K562 (cell line): ENCODE measurements at regions not wholly inside any gene's neighbourhood (a gene's known extent, or its start where the extent isn't known, plus 50 kb on each side); places are given as distances from the start of the nearest gene placed in this dataset.

Experiments used
- ATF2 ChIP-seq: sonication (generic); formaldehyde crosslinking; IDR thresholded peaks from 2 replicates; pipeline ENCODE4 v1.8.1; 2022; ENCODE audit warnings: missing genetic modification reagents
- CTCF ChIP-seq, 3 experiments: IDR thresholded peaks in 2 of 3; conservative IDR thresholded peaks in 1 of 3; 2 replicates each; pipeline ENCODE4 v1.5.1; 2011 to 2012; ENCODE audit warnings: low read length in 3 of 3, mild to moderate bottlenecking in 3 of 3, control low read depth in 2 of 3, improper control_type of control experiment in 1 of 3, inconsistent platforms in 1 of 3, low read depth in 1 of 3, mixed read lengths in 1 of 3, moderate library complexity in 1 of 3; ENCODE audit not compliant: insufficient read depth in 2 of 3
- PATZ1 ChIP-seq: fragments of 250-450 bp; sonication (Bioruptor Pico); IDR thresholded peaks from 2 replicates; pipeline ENCODE4 v1.5.0; 2020; ENCODE audit warnings: mild to moderate bottlenecking, borderline replicate concordance
- SRSF3 ChIP-seq: fragments of 200-400 bp; formaldehyde crosslinking; IDR thresholded peaks from 2 replicates; pipeline ENCODE4 v1.6.1; 2016; ENCODE audit warnings: mild to moderate bottlenecking, low read length, moderate library complexity; ENCODE audit not compliant: insufficient read depth
- ZNF212 ChIP-seq: fragments of 450-650 bp; formaldehyde crosslinking; IDR thresholded peaks from 2 replicates; pipeline ENCODE4 v1.4.0; 2020; ENCODE audit warnings: mild to moderate bottlenecking

GRCh38 chr6:28606424-28607391, 81.0 kb downstream of the GPX5 start:
- TF ChIP-seq CTCF (IDR thresholded peaks at IDR 0.05 in 2 of 3, conservative IDR thresholded peaks at IDR 0.05 in 1 of 3; ENCODE audit: insufficient read depth in 2 of 3, low read depth in 1 of 3, low read length in 3 of 3), result peak; percentile 2 to 45 (median 24); a peak in 1 of 6 replicates
- no peak for TF ChIP-seq ATF2 (CRISPR knock-in tag)
- no peak for TF ChIP-seq SRSF3
- no peak for TF ChIP-seq ZNF212 (CRISPR knock-in tag)
- no peak for TF ChIP-seq PATZ1
